B cell (primary cell): ENCODE measurements at regions not wholly inside any gene's neighbourhood (a gene's known extent, or its start where the extent isn't known, plus 50 kb on each side); places are given as distances from the start of the nearest gene placed in this dataset.

Experiments
- EZH2 ChIP-seq: IDR thresholded peaks from 2 replicates; pipeline ENCODE4 v1.6.1; 2012; ENCODE audit warnings: borderline replicate concordance, low read depth, mild to moderate bottlenecking, moderate library complexity, low read length; ENCODE audit not compliant: insufficient read depth, poor library complexity, severe bottlenecking
- TF ChIP-seq, protein P1 (sequence below): fragments of 200-600 bp; IDR thresholded peaks from one replicate; pipeline ENCODE4 v1.8.0; 2022; ENCODE audit warnings: antibody characterized with exemption, mild to moderate bottlenecking

- TF ChIP-seq, protein P1, sequence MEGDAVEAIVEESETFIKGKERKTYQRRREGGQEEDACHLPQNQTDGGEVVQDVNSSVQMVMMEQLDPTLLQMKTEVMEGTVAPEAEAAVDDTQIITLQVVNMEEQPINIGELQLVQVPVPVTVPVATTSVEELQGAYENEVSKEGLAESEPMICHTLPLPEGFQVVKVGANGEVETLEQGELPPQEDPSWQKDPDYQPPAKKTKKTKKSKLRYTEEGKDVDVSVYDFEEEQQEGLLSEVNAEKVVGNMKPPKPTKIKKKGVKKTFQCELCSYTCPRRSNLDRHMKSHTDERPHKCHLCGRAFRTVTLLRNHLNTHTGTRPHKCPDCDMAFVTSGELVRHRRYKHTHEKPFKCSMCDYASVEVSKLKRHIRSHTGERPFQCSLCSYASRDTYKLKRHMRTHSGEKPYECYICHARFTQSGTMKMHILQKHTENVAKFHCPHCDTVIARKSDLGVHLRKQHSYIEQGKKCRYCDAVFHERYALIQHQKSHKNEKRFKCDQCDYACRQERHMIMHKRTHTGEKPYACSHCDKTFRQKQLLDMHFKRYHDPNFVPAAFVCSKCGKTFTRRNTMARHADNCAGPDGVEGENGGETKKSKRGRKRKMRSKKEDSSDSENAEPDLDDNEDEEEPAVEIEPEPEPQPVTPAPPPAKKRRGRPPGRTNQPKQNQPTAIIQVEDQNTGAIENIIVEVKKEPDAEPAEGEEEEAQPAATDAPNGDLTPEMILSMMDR, result no peak
- TF ChIP-seq EZH2, result no peak
Measured at GRCh38 chr4:24285759-24286158, 298.6 kb downstream of the DHX15 start.
